SK-N-SH (cell line): ENCODE measurements at regions not wholly inside any gene's neighbourhood (a gene's known extent, or its start where the extent isn't known, plus 50 kb on each side); places are given as distances from the start of the nearest gene placed in this dataset.

Experiments
- CTCF ChIA-PET: fragments of 300-600, 350-600 bp; formaldehyde crosslinking; extraction: SDS; loops from one replicate; lab custom pipeline; 2021; lab: Yijun Ruan, JAX
- POLR2A ChIA-PET: fragments of 350-600 bp; sonication (Branson Sonifier 250); formaldehyde crosslinking; extraction: SDS; loops from one replicate; lab custom pipeline; 2020; ENCODE audit warnings: antibody characterized with exemption, inconsistent platforms; lab: Yijun Ruan, JAX
- DNase-seq: peaks from one replicate; pipeline ENCODE4 v3.0.0; 2012
- H2AFZ ChIP-seq: fragments of 200-600 bp; sonication (generic); 2 replicates; pipeline ENCODE4 v1.8.1; 2016; ENCODE audit warnings: antibody characterized with exemption, mild to moderate bottlenecking, low read depth
- H3F3A ChIP-seq: fragments of 200-600 bp; sonication (generic); replicated peaks from 2 replicates; pipeline ENCODE3; 2016; ENCODE audit warnings: antibody characterized with exemption, mild to moderate bottlenecking; ENCODE audit not compliant: insufficient read depth
- H3K27ac ChIP-seq, 2 experiments: fragments of 200-500 bp in 1 of 2; fragments of 200-600 bp in 1 of 2; sonication (Bioruptor generic) in 1 of 2; sonication (generic), shearing (Covaris generic) in 1 of 2; 2 replicates each; pipeline versions ENCODE4 v1.5.1 to v1.6.1; 2014 to 2016; ENCODE audit warnings: low read depth in 2 of 2, inconsistent platforms in 1 of 2, low read length in 1 of 2, mild to moderate bottlenecking in 1 of 2, mixed read lengths in 1 of 2
- H3K27me3 ChIP-seq: fragments of 200-600 bp; sonication (generic), shearing (Covaris generic); 2 replicates; pipeline ENCODE4 v1.6.1; 2016; ENCODE audit warnings: mixed run types; ENCODE audit not compliant: insufficient read depth
- H3K36me3 ChIP-seq, 2 experiments: fragments of 200-500 bp in 1 of 2; fragments of 200-600 bp in 1 of 2; sonication (Bioruptor generic) in 1 of 2; sonication (generic) in 1 of 2; replicated peaks in 1 of 2; 2 replicates each; pipeline versions ENCODE3 to v1.5.1; 2014 to 2016; ENCODE audit warnings: low read length in 1 of 2, mild to moderate bottlenecking in 1 of 2; ENCODE audit not compliant: insufficient read depth in 2 of 2, control insufficient read depth in 1 of 2
- H3K4me1 ChIP-seq, 2 experiments: fragments of 200-500 bp in 1 of 2; fragments of 200-600 bp in 1 of 2; sonication (Bioruptor generic) in 1 of 2; sonication (generic), shearing (Covaris generic) in 1 of 2; 2 replicates each; pipeline versions ENCODE4 v1.5.1 to v1.6.1; 2014 to 2016; ENCODE audit warnings: low read depth in 1 of 2, low read length in 1 of 2, mixed run types in 1 of 2; ENCODE audit not compliant: insufficient read depth in 2 of 2, control insufficient read depth in 1 of 2
- H3K4me2 ChIP-seq: fragments of 200-600 bp; sonication (generic), shearing (Covaris generic); 2 replicates; pipeline ENCODE4 v1.6.1; 2017; ENCODE audit warnings: mixed run types
- H3K4me3 ChIP-seq, 2 experiments: fragments of 200-500 bp in 1 of 2; fragments of 200-600 bp in 1 of 2; sonication (Bioruptor generic) in 1 of 2; sonication (generic), shearing (Covaris generic) in 1 of 2; 2 replicates each; pipeline versions ENCODE4 v1.5.1 to v1.8.1; 2014 to 2016; ENCODE audit warnings: low read depth in 2 of 2, inconsistent platforms in 1 of 2, low read length in 1 of 2, mild to moderate bottlenecking in 1 of 2, mixed read lengths in 1 of 2, moderate library complexity in 1 of 2
- H3K79me2 ChIP-seq: fragments of 200-600 bp; sonication (generic); 2 replicates; pipeline ENCODE4 v1.8.1; 2017; ENCODE audit warnings: mild to moderate bottlenecking; ENCODE audit not compliant: insufficient read depth
- H3K9ac ChIP-seq: fragments of 200-600 bp; sonication (generic); 2 replicates; pipeline ENCODE4 v1.6.1; 2017; ENCODE audit warnings: mixed run types
- H3K9me2 ChIP-seq: fragments of 200-600 bp; sonication (generic); 2 replicates; pipeline ENCODE4 v1.6.1; 2017; ENCODE audit warnings: mixed run types
- H3K9me3 ChIP-seq: fragments of 200-600 bp; sonication (generic); 2 replicates; pipeline ENCODE4 v1.6.1; 2017; ENCODE audit warnings: mixed run types, mild to moderate bottlenecking, moderate library complexity
- H4K20me1 ChIP-seq: fragments of 200-600 bp; sonication (generic); 2 replicates; pipeline ENCODE4 v1.6.1; 2017; ENCODE audit warnings: mild to moderate bottlenecking, mixed run types; ENCODE audit not compliant: insufficient read depth
- CHD2 ChIP-seq: fragments of 150-350 bp; IDR thresholded peaks from 2 replicates; pipeline ENCODE4 v1.6.1; 2018; ENCODE audit warnings: low read length; ENCODE audit not compliant: partially characterized antibody
- EP300 ChIP-seq, 2 experiments: IDR thresholded peaks; 2 replicates each; pipeline versions ENCODE4 v1.4.0 to v1.6.1; 2012; ENCODE audit warnings: borderline replicate concordance in 1 of 2, low read depth in 1 of 2, low read length in 1 of 2
- FOSL2 ChIP-seq: IDR thresholded peaks from 2 replicates; pipeline ENCODE4 v1.4.0; 2012; ENCODE audit warnings: low read depth, mild to moderate bottlenecking, moderate library complexity, borderline replicate concordance
- FOXJ3 ChIP-seq: sonication (generic); formaldehyde crosslinking; IDR thresholded peaks from 2 replicates; pipeline ENCODE4 v1.5.1; 2020; ENCODE audit warnings: mild to moderate bottlenecking, missing genetic modification reagents
- FOXM1 ChIP-seq: IDR thresholded peaks from 2 replicates; pipeline ENCODE4 v1.4.0; 2012; ENCODE audit warnings: low read depth, mild to moderate bottlenecking
- GABPA ChIP-seq: IDR thresholded peaks from 2 replicates; pipeline ENCODE4 v1.4.0; 2012; ENCODE audit warnings: low read depth, mild to moderate bottlenecking
- GATA2 ChIP-seq: sonication (generic); formaldehyde crosslinking; IDR thresholded peaks from 2 replicates; pipeline ENCODE4 v1.5.0; 2020; ENCODE audit warnings: mild to moderate bottlenecking, missing genetic modification reagents
- JUND ChIP-seq: IDR thresholded peaks from 2 replicates; pipeline ENCODE4 v1.4.0; 2012
- MXI1 ChIP-seq: IDR thresholded peaks from 2 replicates; pipeline ENCODE4 v1.6.1; 2012; ENCODE audit warnings: mild to moderate bottlenecking, low read depth, low read length, improper control_type of control experiment
- NFIC ChIP-seq: IDR thresholded peaks from 2 replicates; pipeline ENCODE4 v1.4.0; 2012; ENCODE audit warnings: borderline replicate concordance
- NRF1 ChIP-seq: IDR thresholded peaks from 2 replicates; pipeline ENCODE4 v1.6.1; 2012; ENCODE audit warnings: low read depth, mild to moderate bottlenecking, low read length
- POLR2AphosphoS5 ChIP-seq: IDR thresholded peaks from 2 replicates; pipeline ENCODE4 v1.6.1; 2012; ENCODE audit warnings: low read depth, low read length
- RAD21 ChIP-seq: IDR thresholded peaks from 2 replicates; pipeline ENCODE4 v1.6.1; 2012; ENCODE audit warnings: mild to moderate bottlenecking, low read length
- RCOR1 ChIP-seq: fragments of 150-350 bp; IDR thresholded peaks from 2 replicates; pipeline ENCODE4 v1.6.1; 2017; ENCODE audit warnings: antibody characterized with exemption, low read length
- RXRA ChIP-seq: IDR thresholded peaks from 2 replicates; pipeline ENCODE4 v1.4.0; 2012; ENCODE audit warnings: low read depth, mild to moderate bottlenecking, borderline replicate concordance
- SIN3A ChIP-seq: IDR thresholded peaks from 2 replicates; pipeline ENCODE4 v1.6.1; 2012; ENCODE audit warnings: low read depth, mild to moderate bottlenecking, low read length, moderate library complexity, borderline replicate concordance
- SMC3 ChIP-seq: IDR thresholded peaks from 2 replicates; pipeline ENCODE4 v1.6.1; 2012; ENCODE audit warnings: low read depth, low read length, improper control_type of control experiment
- TAF1 ChIP-seq: IDR thresholded peaks from 2 replicates; pipeline ENCODE4 v1.6.1; 2012; ENCODE audit warnings: low read depth, mild to moderate bottlenecking, low read length, moderate library complexity, borderline replicate concordance
- TCF12 ChIP-seq: IDR thresholded peaks from 2 replicates; pipeline ENCODE4 v1.4.0; 2012
- TEAD4 ChIP-seq: IDR thresholded peaks from 2 replicates; pipeline ENCODE4 v1.4.0; 2012; ENCODE audit warnings: mild to moderate bottlenecking, borderline replicate concordance; ENCODE audit not compliant: insufficient read depth
- YY1 ChIP-seq: IDR thresholded peaks from 2 replicates; pipeline ENCODE4 v1.4.0; 2012; ENCODE audit warnings: low read depth, mild to moderate bottlenecking
- WGBS: methylation state at CpG from one replicate; pipeline ENCODE4 v1.1.6; 2017; ENCODE audit warnings: low lambda C conversion rate; 5-methylcytosine and 5-hydroxymethylcytosine counted together
- TF ChIP-seq, protein P1 (sequence below): IDR thresholded peaks from 2 replicates; pipeline ENCODE4 v1.4.0; 2012; ENCODE audit warnings: low read depth, borderline replicate concordance
- TF ChIP-seq, protein P2 (sequence below): fragments of 200-600 bp; sonication (generic); IDR thresholded peaks from 2 replicates; pipeline ENCODE4 v1.6.1; 2017; ENCODE audit warnings: antibody characterized with exemption, mild to moderate bottlenecking, moderate library complexity
- TF ChIP-seq, protein P3 (sequence below): IDR thresholded peaks from 2 replicates; pipeline ENCODE4 v1.4.0; 2012; ENCODE audit warnings: low read depth, borderline replicate concordance
- TF ChIP-seq, protein P4 (sequence below): IDR thresholded peaks from 2 replicates; pipeline ENCODE4 v1.6.1; 2012; ENCODE audit warnings: mild to moderate bottlenecking, low read depth, low read length, moderate library complexity
- TF ChIP-seq, protein P5 (sequence below): IDR thresholded peaks from 2 replicates; pipeline ENCODE4; 2012

DNA sequence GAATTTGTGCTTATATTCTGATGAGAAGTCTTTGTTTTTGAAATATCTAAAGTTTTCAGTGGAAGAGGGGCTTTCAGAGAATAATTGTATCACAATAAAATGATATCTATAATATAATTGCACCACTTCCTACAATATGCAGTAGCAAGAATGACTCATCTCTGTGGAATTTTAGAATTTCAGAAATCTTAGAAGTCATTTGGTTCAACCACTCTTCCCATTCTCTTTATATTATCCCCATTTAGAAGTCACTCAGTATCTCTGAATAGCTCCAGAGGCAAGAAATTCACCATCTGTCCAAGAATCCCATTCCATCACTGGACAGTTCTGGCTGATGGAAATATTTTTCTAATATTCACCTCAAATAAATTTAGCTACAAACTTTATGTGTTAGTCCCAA is 59.3 kb upstream of the CCDC68 start (continued):
- TF ChIP-seq, protein P1, sequence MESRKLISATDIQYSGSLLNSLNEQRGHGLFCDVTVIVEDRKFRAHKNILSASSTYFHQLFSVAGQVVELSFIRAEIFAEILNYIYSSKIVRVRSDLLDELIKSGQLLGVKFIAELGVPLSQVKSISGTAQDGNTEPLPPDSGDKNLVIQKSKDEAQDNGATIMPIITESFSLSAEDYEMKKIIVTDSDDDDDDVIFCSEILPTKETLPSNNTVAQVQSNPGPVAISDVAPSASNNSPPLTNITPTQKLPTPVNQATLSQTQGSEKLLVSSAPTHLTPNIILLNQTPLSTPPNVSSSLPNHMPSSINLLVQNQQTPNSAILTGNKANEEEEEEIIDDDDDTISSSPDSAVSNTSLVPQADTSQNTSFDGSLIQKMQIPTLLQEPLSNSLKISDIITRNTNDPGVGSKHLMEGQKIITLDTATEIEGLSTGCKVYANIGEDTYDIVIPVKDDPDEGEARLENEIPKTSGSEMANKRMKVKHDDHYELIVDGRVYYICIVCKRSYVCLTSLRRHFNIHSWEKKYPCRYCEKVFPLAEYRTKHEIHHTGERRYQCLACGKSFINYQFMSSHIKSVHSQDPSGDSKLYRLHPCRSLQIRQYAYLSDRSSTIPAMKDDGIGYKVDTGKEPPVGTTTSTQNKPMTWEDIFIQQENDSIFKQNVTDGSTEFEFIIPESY: no peak
- TF ChIP-seq FOXJ3 (CRISPR knock-in tag) (no peak), SMC3 (no peak), RCOR1 (no peak), GABPA (no peak), MXI1 (no peak), TCF12 (peak; percentile 48), SIN3A (no peak), RAD21 (no peak), POLR2AphosphoS5 (no peak), NFIC (no peak), GATA2 (no peak), RXRA (no peak), NRF1 (no peak), FOXM1 (no peak), TAF1 (no peak)
- TF ChIP-seq, protein P2, sequence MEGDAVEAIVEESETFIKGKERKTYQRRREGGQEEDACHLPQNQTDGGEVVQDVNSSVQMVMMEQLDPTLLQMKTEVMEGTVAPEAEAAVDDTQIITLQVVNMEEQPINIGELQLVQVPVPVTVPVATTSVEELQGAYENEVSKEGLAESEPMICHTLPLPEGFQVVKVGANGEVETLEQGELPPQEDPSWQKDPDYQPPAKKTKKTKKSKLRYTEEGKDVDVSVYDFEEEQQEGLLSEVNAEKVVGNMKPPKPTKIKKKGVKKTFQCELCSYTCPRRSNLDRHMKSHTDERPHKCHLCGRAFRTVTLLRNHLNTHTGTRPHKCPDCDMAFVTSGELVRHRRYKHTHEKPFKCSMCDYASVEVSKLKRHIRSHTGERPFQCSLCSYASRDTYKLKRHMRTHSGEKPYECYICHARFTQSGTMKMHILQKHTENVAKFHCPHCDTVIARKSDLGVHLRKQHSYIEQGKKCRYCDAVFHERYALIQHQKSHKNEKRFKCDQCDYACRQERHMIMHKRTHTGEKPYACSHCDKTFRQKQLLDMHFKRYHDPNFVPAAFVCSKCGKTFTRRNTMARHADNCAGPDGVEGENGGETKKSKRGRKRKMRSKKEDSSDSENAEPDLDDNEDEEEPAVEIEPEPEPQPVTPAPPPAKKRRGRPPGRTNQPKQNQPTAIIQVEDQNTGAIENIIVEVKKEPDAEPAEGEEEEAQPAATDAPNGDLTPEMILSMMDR: no peak
- TF ChIP-seq, all 33 proteins: peak for 4

DNA sequence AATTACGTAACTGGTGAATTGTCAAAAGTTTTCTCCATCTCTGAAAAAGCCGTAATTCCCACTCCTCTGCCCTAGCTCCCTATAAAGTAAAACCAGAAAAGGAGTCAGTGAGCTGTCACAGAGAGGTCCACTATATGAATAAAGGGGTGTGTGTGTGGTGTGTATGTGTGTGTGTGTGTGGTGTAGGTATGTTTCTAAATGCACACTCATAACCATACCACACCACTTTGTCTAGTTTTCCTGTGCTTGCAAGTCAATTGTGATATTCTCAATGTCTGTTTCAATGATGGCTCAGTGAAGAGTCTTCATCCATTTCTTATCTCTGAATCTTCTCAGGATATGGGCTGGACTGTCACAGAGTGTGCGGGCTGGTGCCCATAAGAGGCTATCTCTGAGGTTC is 54.8 kb upstream of the CCDC68 start:
- Histone ChIP-seq H3F3A (peaks cover 9% of the 10 kb centered on the region), H3K27me3 (no peaks in the 10 kb centered on the region), H3K4me1 (no peaks in the 10 kb centered on the region), H3K9me2 (no peaks in the 10 kb centered on the region), H3K9me3 (no peaks in the 10 kb centered on the region), H3K36me3 (no peaks in the 10 kb centered on the region), H3K4me2 (no peak overlapping the region), H3K9ac (no peak overlapping the region), H4K20me1 (no peaks in the 10 kb centered on the region), H3K79me2 (no peaks in the 10 kb centered on the region), H3K27ac (no peak overlapping the region), H3K4me3 (no peak overlapping the region), H2AFZ (no peak overlapping the region)
- WGBS: 95% methylated on average over 3 of the region's 3 CpGs
- DNase-seq: no peak
- CTCF ChIA-PET: interaction anchor here (0.6 to 1.7 kb wide), 3 partner anchors 10 to 577 kb away, joined by 3 to 5 read pairs (median 3); no protein-coding TSS in a partner anchor
- POLR2A ChIA-PET: no interaction called here
- TF ChIP-seq, protein P3, sequence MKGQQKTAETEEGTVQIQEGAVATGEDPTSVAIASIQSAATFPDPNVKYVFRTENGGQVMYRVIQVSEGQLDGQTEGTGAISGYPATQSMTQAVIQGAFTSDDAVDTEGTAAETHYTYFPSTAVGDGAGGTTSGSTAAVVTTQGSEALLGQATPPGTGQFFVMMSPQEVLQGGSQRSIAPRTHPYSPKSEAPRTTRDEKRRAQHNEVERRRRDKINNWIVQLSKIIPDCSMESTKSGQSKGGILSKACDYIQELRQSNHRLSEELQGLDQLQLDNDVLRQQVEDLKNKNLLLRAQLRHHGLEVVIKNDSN: no peak
- TF ChIP-seq TEAD4 (no peak), EP300 (IDR thresholded peaks at IDR 0.05; ENCODE audit: borderline replicate concordance in 1 of 2, low read depth in 1 of 2, low read length in 1 of 2) (no peak), YY1 (no peak), FOSL2 (no peak), JUND (no peak), CHD2 (no peak), SIN3A (no peak), RXRA (no peak), RCOR1 (no peak), RAD21 (no peak), FOXM1 (no peak)
- TF ChIP-seq, protein P4, sequence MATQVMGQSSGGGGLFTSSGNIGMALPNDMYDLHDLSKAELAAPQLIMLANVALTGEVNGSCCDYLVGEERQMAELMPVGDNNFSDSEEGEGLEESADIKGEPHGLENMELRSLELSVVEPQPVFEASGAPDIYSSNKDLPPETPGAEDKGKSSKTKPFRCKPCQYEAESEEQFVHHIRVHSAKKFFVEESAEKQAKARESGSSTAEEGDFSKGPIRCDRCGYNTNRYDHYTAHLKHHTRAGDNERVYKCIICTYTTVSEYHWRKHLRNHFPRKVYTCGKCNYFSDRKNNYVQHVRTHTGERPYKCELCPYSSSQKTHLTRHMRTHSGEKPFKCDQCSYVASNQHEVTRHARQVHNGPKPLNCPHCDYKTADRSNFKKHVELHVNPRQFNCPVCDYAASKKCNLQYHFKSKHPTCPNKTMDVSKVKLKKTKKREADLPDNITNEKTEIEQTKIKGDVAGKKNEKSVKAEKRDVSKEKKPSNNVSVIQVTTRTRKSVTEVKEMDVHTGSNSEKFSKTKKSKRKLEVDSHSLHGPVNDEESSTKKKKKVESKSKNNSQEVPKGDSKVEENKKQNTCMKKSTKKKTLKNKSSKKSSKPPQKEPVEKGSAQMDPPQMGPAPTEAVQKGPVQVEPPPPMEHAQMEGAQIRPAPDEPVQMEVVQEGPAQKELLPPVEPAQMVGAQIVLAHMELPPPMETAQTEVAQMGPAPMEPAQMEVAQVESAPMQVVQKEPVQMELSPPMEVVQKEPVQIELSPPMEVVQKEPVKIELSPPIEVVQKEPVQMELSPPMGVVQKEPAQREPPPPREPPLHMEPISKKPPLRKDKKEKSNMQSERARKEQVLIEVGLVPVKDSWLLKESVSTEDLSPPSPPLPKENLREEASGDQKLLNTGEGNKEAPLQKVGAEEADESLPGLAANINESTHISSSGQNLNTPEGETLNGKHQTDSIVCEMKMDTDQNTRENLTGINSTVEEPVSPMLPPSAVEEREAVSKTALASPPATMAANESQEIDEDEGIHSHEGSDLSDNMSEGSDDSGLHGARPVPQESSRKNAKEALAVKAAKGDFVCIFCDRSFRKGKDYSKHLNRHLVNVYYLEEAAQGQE: no peak
- TF ChIP-seq, protein P5, sequence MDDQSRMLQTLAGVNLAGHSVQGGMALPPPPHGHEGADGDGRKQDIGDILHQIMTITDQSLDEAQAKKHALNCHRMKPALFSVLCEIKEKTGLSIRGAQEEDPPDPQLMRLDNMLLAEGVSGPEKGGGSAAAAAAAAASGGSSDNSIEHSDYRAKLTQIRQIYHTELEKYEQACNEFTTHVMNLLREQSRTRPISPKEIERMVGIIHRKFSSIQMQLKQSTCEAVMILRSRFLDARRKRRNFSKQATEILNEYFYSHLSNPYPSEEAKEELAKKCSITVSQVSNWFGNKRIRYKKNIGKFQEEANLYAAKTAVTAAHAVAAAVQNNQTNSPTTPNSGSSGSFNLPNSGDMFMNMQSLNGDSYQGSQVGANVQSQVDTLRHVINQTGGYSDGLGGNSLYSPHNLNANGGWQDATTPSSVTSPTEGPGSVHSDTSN: no peak
